ENCODE measurements at regions not wholly inside any gene's neighbourhood (a gene's known extent, or its start where the extent isn't known, plus 50 kb on each side); places are given as distances from the start of the nearest gene placed in this dataset.

GRCh38 chr2:131413785-131414184 lies 49.8 kb upstream of the RAB6D start:
- no peaks in the 10 kb centered on the region for H3K9me3 ChIP-seq (ENCODE audit: control insufficient read depth, low read length)
- no peak overlapping the region for H2AFZ ChIP-seq
- H3K36me3 ChIP-seq (ENCODE audit: control insufficient read depth, insufficient read depth, low read length): no peaks in the 10 kb centered on the region
- H3K27ac ChIP-seq: no peak overlapping the region
- no peak overlapping the region for H3K4me3 ChIP-seq (ENCODE audit: low read depth, low read length)
- H3K4me1 ChIP-seq: no peaks in the 10 kb centered on the region
- no peak overlapping the region for H3K4me2 ChIP-seq (ENCODE audit: low read length)
- no peaks in the 10 kb centered on the region for H3K79me2 ChIP-seq
- TF ChIP-seq CTCF (IDR thresholded peaks at IDR 0.05): no peak
- no peak overlapping the region for H3K9ac ChIP-seq
- no peaks in the 10 kb centered on the region for H3K27me3 ChIP-seq (ENCODE audit: control insufficient read depth, insufficient read depth, low read length)

All from parathyroid adenoma (tissue), 2 donors.